IPS-NIHi7 (cell line): ENCODE measurements at regions not wholly inside any gene's neighbourhood (a gene's known extent, or its start where the extent isn't known, plus 50 kb on each side); places are given as distances from the start of the nearest gene placed in this dataset.

Experiments used
- DNase-seq: peaks from one replicate; pipeline ENCODE4 v3.0.0; 2012; ENCODE audit warnings: mixed read lengths; ENCODE audit errors: extremely low spot score

DNA sequence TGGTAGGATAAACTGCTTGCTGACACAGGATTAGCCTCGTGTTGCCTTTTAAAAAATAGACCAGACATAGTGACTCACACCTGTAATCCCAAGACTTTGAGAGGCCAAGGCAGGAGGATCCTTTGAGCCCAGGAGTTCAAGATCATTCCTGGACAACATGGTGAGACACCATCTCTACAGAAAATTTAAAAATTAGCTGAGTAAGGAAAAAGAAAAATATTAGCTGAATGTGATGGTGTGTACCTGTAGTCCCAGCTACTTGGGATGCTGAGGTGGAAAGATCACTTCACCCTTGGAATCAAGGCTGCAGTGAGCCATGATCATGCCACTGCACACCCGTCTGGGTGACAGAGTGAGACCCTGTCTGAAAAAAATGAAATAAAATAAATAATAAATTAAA is 82.0 kb downstream of the ETS2 start:
- DNase-seq = no peak

DNA sequence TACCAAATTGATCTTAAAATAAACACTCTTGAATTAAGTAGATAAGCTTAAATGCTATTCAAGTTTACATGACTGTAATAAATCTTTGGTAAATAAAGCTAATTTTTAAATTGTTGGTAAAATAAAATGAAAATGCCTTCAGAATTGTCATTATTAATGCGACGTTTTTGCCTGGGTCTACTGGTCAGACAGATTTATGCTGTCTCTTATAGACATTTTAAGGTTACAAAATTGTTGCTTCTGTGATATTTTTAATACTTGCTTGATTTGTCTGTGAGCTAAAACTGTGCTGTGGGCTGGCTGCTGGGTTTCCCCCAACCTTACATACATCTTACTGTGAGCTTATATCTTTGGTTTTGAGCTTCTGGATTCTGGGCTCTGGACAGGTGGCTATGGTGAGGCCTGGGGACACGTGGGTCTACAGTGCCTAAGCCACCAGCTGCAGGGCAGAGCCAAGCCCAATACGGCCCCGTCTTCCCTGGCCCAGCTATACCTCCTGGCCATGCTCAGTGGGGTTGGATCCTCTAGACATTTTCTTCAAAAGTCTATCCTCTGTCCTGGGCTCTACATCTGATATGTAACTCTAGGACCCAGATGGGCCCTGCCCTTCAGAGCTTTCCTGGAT is 81.4 kb downstream of the ETS2 start:
- DNase-seq = no peak

DNA sequence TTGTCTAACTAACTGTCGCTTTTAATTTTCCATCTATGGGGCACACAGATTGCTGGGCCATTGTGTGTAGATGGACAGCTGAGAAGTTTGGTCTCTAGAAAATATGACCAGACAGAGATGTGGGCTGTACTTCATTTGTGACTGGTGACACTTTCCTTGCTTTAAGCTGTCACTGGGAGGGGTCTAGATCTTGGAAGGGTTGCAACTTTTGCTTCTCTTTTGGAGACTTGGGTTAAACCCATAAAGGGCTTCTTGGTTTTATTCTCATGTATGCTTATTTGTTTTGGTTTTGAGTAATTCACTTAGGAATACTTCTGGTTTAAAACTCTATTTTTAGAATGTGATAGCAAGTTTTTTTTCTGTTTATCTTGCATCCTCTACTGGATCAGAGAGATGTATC is 80.2 kb downstream of the ETS2 start:
- no peak for DNase-seq

DNA sequence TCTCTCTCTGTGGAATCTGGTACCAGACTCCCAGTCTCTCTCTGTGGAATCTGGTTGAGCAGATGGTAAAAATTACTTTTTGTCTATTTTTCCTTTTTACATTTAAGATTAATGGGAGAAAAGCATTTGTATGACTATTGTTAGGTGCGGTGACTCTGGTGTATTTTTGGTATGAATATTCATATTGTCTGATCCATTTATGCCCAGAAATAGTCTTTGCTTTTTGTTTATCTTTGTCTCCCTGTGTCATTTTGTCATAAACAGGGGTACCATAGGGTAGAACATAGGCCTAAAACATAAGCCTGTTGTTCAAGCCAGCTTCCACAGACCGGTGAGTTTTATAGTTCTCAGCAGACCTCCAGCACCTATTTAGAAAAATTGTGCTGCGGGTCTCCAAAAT is 78.7 kb downstream of the ETS2 start:
- DNase-seq = no peak

DNA sequence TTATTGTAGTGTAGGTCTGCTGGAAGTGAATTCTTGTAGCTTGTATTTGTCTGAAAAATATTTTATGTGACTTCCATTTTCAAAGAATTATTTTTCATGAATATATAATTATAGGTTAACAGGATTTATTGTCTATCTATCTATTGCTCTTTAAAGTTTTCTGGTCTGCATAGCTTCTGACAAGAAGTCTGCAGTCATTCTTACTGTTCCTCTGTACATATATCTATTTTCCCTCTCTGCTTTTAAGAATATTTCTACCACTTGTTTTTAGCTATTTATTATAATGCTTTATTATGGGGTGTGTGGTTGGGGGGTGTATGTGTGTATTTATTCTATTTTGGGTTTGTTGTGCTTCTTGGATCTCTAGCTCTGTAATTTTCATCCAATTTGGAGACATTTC is 77.4 kb downstream of the ETS2 start:
- no peak for DNase-seq

DNA sequence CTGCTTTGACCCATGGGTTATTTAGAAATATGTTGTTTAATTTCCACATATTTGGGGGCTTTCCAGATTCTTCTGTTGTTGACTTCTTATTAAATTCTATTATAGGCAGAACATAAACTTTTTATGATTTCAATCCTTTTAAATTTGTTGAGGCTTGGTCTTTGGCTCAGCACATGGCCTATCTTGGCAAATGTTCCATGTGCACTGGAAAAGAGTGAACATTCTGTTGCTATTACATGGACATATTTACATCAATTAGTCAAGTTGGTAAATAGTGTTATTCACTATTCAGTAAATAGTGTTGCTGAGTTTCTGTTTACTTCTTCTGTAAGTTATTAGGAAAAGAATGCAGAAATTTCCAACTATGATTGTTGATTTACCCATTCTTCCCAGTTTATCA is 75.4 kb downstream of the ETS2 start:
- DNase-seq = no peak

DNA sequence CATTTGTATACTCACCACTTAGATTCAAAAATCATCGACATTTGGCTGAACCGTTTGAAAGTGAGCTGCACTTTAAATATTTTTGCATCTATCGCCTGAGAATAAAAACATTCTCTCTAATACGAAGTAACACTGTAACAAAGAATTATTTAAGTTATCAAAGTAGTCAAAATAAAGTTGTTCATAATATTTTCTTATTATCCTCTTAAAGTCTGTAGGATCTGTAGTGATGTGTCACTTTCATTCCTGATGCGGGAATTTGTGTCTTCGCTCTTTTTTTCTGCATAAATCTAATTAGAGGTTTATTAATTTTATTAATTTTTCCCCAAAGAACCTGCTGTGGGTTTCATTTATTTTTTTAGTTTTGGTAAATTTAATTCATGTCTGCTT is 74.8 kb downstream of the ETS2 start:
- DNase-seq = no peak

DNA sequence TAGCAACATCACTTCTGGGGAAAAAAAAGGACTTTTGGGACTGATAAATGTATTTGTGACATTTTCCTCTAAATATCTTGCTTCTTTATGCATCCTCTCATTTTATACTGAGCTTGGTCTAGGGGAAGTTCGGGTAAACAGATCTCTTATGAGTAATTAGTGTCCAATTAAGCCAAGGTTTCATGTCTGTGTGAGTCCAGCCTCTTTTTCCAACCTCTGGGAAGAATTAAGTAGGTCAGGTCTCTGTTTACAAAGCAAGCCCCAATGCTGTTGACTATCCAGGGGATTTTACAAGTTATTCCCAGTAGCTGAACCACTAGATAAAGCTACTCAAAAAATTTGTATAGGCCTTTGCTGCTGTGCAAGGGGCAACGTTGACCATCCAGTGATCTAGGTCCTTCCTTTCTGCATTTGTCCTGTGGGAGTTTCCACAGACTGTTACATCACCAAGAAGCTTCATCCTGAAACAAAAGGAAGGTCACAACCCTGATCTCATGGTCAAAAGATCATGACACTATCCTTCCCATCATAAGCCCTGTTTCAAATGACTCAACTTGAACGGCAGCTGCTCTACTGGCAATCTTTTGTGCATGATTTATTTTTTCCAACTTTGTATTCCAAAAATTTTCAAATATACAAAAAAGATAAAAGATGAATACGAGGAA is 74.3 kb downstream of the ETS2 start:
- DNase-seq = no peak

DNA sequence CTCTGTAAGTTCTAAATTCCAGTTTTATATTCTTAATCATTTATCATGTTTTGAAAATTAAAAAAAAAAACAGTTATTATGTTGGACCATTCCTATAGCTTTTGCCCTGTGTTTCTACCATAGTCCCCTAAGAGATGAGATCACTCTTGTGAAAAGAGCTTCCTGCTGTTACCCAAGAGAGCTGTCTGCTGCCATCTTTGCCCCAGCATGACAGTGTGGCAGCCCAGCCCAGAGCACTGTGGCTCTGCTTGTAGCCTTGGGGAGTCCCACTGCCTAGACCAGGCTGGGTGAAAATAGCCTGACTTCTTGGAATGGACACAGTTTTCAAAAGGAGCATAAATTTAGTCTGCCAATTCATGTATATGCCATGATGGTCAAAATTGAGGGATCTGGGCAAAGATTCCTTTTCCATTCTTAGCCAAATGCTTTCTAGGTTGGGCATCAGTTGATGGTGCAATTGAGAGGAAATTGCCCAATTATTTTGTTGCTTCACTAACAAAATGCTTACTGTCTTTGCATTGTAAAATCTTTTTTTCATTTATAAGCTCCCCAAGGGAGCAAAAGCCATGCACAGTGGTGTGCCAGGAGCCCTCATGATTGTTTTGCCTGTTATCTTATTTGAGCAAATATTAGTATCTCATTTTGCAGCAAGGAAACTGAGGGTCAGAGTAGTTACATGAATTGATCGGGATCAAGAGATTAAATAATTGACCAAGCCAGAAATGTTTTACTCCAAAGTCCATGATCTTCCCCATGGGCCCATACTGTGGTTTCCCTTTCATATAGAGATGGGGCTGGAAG is 72.8 kb downstream of the ETS2 start:
- no peak for DNase-seq

DNA sequence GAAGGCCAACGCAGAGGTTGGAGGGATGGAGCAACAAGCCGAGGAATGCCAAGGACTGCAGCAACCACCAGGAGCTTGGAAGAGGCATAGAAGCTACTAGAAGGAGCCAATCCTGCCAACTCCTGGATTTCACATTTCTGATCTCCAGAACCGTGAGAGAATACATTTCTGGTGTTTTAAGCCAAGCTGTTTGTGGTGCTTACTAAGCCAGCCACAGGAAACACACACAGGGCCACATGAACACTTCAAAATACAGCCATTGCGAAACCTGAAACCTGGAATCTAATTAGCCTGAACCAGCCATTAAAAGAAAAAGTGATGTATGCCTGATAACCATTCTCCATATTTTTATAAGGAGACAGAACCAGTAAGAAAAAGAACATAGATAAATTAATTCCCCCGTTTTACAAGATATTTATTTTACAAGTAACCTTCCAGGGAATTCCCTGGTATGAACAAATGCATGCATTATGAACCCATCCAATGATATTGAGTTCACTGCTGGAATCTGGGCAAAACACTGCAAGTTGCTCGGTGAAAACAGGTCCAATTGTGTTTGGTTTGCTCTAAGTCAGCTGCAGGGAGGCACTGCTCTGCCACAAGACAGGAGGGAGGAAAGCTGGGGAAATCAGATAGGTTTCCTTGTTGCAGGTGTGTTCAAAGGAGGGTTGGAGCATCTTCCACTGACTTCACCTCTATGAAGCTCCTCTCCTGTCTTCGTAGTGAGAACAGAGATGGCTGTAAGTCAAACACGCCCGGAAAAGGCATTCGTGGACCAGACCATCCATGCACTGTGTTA is 70.2 kb downstream of the ETS2 start:
- DNase-seq = no peak
